Lower lobe of right lung (tissue), 2 donors: ENCODE measurements at regions not wholly inside any gene's neighbourhood (a gene's known extent, or its start where the extent isn't known, plus 50 kb on each side); places are given as distances from the start of the nearest gene placed in this dataset.
"Not testable (repeated sequence)": the region's sequence is repeated elsewhere in the genome, so short reads cannot be mapped to it uniquely, and the experiment has no call there.

Source experiments
- ATAC-seq, 2 donors: fragments of 200-7000 bp; cut with Tn5 transposase; one replicate each; pipeline ENCODE4 v1.9.1; 2020 to 2022; ENCODE audit warnings: mild to moderate bottlenecking in 2 of 2, moderate library complexity in 2 of 2
- DNase-seq: peaks from one replicate; pipeline ENCODE4 v3.0.0-alpha.2; 2020
- H3K27ac ChIP-seq: fragments of 200-600 bp; one replicate; pipeline ENCODE4 v1.8.0; 2022
- H3K27me3 ChIP-seq: fragments of 200-600 bp; one replicate; pipeline ENCODE4 v1.8.0; 2022; ENCODE audit warnings: low read depth
- H3K36me3 ChIP-seq: fragments of 200-600 bp; one replicate; pipeline ENCODE4 v1.8.0; 2022; ENCODE audit warnings: mild to moderate bottlenecking
- H3K4me1 ChIP-seq: fragments of 200-600 bp; one replicate; pipeline ENCODE4 v1.8.0; 2022
- H3K4me3 ChIP-seq: fragments of 200-600 bp; one replicate; pipeline ENCODE4 v1.8.0; 2022; ENCODE audit warnings: mild to moderate bottlenecking
- H3K9me3 ChIP-seq: fragments of 200-600 bp; one replicate; pipeline ENCODE4 v1.8.0; 2022
- intact Hi-C: fragments of 100-400 bp; cut with DNase I; formaldehyde crosslinking; loops from one replicate; pipeline ENCODE4 v1.11.0; 2022
- TF ChIP-seq, protein P1 (sequence below): fragments of 200-600 bp; IDR thresholded peaks from one replicate; pipeline ENCODE4 v1.8.0; 2022; ENCODE audit warnings: antibody characterized with exemption, mild to moderate bottlenecking
- donor health status: DM: no; HTN: yes; CAD: no; lungs with severe emphysema.

DNA sequence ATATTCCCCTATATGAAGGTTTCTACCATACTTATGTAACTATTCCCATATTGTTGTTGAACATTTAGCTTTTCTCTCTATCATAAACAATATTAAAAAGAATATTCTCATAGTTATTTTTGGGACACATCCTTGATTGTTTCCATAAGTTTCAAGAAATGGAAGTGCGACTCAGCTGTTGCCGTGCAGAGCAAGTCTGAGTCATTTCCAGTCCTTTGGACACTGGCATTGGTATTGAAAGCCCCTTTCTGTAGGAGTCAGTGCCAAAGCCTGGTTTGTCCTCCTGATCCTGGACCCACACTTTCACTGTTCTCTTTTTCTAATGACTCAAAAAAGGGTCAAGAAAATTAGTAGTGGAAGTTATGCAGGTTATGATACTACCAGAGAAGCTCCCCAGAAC lies 108.3 kb upstream of the DIAPH2 start:
- Histone ChIP-seq H3K4me1 (no peaks in the 10 kb centered on the region), H3K27me3 (no peaks in the 10 kb centered on the region), H3K4me3 (no peak overlapping the region), H3K27ac (no peak overlapping the region), H3K9me3 (no peaks in the 10 kb centered on the region), H3K36me3 (no peaks in the 10 kb centered on the region)
- ATAC-seq (no peak), DNase-seq (no peak)
- intact Hi-C loops: no loop called here
- TF ChIP-seq, protein P1, sequence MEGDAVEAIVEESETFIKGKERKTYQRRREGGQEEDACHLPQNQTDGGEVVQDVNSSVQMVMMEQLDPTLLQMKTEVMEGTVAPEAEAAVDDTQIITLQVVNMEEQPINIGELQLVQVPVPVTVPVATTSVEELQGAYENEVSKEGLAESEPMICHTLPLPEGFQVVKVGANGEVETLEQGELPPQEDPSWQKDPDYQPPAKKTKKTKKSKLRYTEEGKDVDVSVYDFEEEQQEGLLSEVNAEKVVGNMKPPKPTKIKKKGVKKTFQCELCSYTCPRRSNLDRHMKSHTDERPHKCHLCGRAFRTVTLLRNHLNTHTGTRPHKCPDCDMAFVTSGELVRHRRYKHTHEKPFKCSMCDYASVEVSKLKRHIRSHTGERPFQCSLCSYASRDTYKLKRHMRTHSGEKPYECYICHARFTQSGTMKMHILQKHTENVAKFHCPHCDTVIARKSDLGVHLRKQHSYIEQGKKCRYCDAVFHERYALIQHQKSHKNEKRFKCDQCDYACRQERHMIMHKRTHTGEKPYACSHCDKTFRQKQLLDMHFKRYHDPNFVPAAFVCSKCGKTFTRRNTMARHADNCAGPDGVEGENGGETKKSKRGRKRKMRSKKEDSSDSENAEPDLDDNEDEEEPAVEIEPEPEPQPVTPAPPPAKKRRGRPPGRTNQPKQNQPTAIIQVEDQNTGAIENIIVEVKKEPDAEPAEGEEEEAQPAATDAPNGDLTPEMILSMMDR: no peak

DNA sequence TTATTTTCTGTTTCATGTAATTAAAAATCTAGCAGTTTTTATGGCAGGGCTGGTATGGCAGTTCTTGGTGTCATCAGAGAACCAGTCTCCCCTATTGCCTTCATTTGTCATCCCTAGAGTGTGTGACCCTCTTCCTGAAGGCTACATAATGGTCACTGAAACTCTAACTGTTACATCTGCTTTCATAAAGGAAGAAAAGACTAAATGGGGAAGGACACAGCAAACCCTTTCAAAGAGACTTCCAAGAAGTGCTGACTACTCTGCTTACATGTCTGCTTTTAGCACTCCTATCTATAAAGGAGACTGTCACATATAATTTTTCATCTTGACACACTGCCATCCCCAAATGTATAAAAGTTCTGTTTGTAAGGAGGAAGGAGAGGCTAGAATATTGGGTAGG lies 105.9 kb upstream of the DIAPH2 start:
- no peaks in the 10 kb centered on the region for H3K27me3 ChIP-seq
- H3K36me3 ChIP-seq: no peaks in the 10 kb centered on the region
- DNase-seq (no peak), ATAC-seq (peak in 1 of 2 donors; percentile 19)
- no peaks in the 10 kb centered on the region for H3K9me3 ChIP-seq
- H3K4me3 ChIP-seq: no peak overlapping the region
- TF ChIP-seq, protein P1: no peak
- H3K27ac ChIP-seq: no peak overlapping the region
- H3K4me1 ChIP-seq: no peaks in the 10 kb centered on the region
- intact Hi-C loops: no loop called here

DNA sequence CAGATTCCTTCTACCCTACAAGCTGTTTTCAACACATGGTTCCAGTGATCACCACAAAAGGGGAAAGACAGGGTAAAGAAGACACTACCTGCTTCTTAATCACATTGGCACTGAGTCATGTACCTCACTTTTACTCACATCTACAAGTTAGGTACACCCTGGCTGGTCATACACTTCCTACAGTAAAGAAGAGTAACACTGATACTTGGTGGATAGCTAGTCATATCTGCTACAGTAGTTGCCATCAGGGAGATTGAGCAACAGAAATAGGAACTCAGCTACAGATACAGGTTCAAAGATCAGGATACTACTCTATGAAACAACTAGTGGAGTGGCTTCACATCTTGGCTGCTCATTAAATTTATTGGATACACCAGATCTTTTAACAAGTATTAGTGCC lies 105.4 kb upstream of the DIAPH2 start:
- H3K4me3 ChIP-seq: no peak overlapping the region
- H3K9me3 ChIP-seq: no peaks in the 10 kb centered on the region
- H3K27me3 ChIP-seq: no peaks in the 10 kb centered on the region
- no peak for DNase-seq
- no peak for ATAC-seq
- TF ChIP-seq, protein P1: no peak
- no peaks in the 10 kb centered on the region for H3K4me1 ChIP-seq
- no peaks in the 10 kb centered on the region for H3K36me3 ChIP-seq
- H3K27ac ChIP-seq: no peak overlapping the region
- intact Hi-C loops: no loop called here

DNA sequence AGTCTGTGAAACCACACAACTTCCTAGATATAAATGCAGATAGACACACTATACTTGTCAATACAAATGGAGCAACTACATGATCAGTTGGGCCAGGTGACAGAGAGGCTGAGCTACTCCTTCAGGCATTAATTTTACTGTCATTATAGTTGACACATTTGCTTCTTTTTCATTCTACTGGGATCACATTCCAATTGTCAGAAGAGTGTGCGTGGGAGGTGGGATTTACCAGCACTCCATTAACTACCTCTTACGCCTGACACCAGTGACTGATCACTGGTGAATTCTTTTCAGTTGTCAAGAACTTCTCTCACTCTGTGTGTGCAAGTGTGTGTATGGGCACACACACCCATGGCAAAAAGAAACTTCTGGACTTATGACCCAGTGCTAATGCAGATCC lies 94.2 kb upstream of the DIAPH2 start:
- no peak for DNase-seq
- no peak for ATAC-seq
- no peaks in the 10 kb centered on the region for H3K9me3 ChIP-seq
- TF ChIP-seq, protein P1: no peak
- no peaks in the 10 kb centered on the region for H3K36me3 ChIP-seq
- H3K27me3 ChIP-seq: no peaks in the 10 kb centered on the region
- intact Hi-C loops: no loop called here
- no peaks in the 10 kb centered on the region for H3K4me1 ChIP-seq
- no peak overlapping the region for H3K4me3 ChIP-seq
- no peak overlapping the region for H3K27ac ChIP-seq

DNA sequence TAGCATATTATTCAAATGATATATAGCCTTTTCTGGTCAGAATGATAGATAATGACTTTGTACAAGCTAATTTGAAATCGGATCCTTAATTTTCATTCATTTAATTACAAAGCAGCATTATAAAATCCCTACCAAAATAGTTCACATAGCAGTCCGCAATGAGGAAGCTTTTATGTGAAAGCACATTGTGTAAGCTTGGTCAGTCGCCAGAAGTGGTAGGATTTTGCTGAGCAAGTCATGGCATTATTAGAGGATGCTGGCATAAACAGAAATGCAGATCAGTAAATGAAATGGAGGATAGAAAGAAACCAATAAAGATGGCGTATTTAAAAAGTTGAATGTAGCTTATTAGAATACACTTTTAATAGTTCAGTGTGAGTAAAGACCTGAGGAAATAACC lies 93.2 kb upstream of the DIAPH2 start:
- TF ChIP-seq, protein P1: no peak
- intact Hi-C loops: no loop called here
- H3K9me3 ChIP-seq: no peaks in the 10 kb centered on the region
- H3K4me1 ChIP-seq: no peaks in the 10 kb centered on the region
- no peaks in the 10 kb centered on the region for H3K27me3 ChIP-seq
- ATAC-seq: no peak
- H3K36me3 ChIP-seq: no peaks in the 10 kb centered on the region
- no peak overlapping the region for H3K27ac ChIP-seq
- no peak overlapping the region for H3K4me3 ChIP-seq
- DNase-seq: no peak

DNA sequence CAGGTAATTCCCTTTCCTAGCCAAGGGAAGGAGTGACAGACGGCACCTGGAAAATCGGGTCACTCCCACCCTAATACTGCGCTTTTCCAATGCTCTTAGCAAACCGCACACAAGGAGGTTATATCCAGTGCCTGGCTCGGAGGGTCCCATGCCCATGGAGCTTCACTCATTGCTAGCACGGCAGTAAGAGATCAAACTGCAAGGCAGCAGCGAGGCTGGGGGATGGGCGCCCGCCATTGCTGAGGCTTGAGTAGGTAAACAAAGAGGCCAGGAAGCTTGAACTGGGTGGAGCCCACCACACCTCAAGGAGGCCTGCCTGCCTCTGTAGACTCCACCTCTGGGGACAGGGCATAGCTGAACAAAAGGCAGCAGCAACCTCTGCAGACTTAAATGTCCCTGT lies 86.8 kb upstream of the DIAPH2 start:
- H3K36me3 ChIP-seq, intact Hi-C loops, H3K27ac ChIP-seq, DNase-seq, H3K4me1 ChIP-seq, H3K4me3 ChIP-seq, ATAC-seq, H3K27me3 ChIP-seq, H3K9me3 ChIP-seq: not testable (repeated sequence)
